OCI-LY3 (cell line): ENCODE measurements at regions not wholly inside any gene's neighbourhood (a gene's known extent, or its start where the extent isn't known, plus 50 kb on each side); places are given as distances from the start of the nearest gene placed in this dataset.

Experiments
- H2AFZ ChIP-seq: fragments of 200-600, 300-600 bp; shearing (Covaris generic); 2 replicates; pipeline ENCODE4 v1.6.0; 2014; ENCODE audit warnings: antibody characterized with exemption, low read depth, low read length
- H3K27ac ChIP-seq: fragments of 200-600, 300-600 bp; sonication (generic); 2 replicates; pipeline ENCODE4 v1.5.1; 2014; ENCODE audit warnings: mild to moderate bottlenecking, low read length, moderate library complexity, mixed read lengths
- H3K27me3 ChIP-seq: fragments of 200-600, 300-600 bp; sonication (generic); 2 replicates; pipeline ENCODE4 v1.6.1; 2014; ENCODE audit warnings: low read depth, low read length, mixed read lengths
- H3K36me3 ChIP-seq: fragments of 200-600, 300-600 bp; sonication (generic); replicated peaks from 2 replicates; pipeline ENCODE3; 2014; ENCODE audit warnings: low read depth, low read length, mixed read lengths
- H3K4me1 ChIP-seq: fragments of 300-600, 200-600 bp; sonication (generic); 2 replicates; pipeline ENCODE4 v1.6.1; 2014; ENCODE audit warnings: low read length, mixed read lengths
- H3K4me2 ChIP-seq: fragments of 200-600, 300-600 bp; sonication (generic); 2 replicates; pipeline ENCODE4 v1.6.1; 2014; ENCODE audit warnings: low read length, mixed read lengths
- H3K4me3 ChIP-seq: fragments of 300-600, 200-600 bp; sonication (generic); 2 replicates; pipeline ENCODE4 v1.5.1; 2014; ENCODE audit warnings: antibody characterized with exemption, mild to moderate bottlenecking, low read length, moderate library complexity
- H3K79me2 ChIP-seq: fragments of 300-600, 200-600 bp; shearing (Covaris generic); 2 replicates; pipeline ENCODE4 v1.6.1; 2014; ENCODE audit warnings: mild to moderate bottlenecking, low read length, mixed read lengths
- H3K9ac ChIP-seq: fragments of 300-600, 200-600 bp; shearing (Covaris generic); 2 replicates; pipeline ENCODE4 v1.6.0; 2014; ENCODE audit warnings: mild to moderate bottlenecking, low read length, moderate library complexity
- H3K9me3 ChIP-seq: fragments of 200-600, 300-600 bp; shearing (Covaris generic); 2 replicates; pipeline ENCODE4 v1.6.1; 2014; ENCODE audit warnings: low read length, mixed read lengths; ENCODE audit not compliant: insufficient read depth
- H4K20me1 ChIP-seq: fragments of 200-600, 300-600 bp; sonication (generic); 2 replicates; pipeline ENCODE4 v1.6.1; 2016; ENCODE audit warnings: low read length, mixed read lengths; ENCODE audit not compliant: insufficient read depth
- EZH2phosphoT487 ChIP-seq: fragments of 200-600 bp; shearing (Covaris generic); IDR thresholded peaks from 2 replicates; pipeline ENCODE4 v1.6.1; 2018; ENCODE audit warnings: antibody characterized with exemption, mixed run types, low read depth
- TF ChIP-seq, protein P1 (sequence below): fragments of 200-600, 300-600 bp; sonication (generic); IDR thresholded peaks from 2 replicates; pipeline ENCODE4 v1.5.1; 2014; ENCODE audit warnings: antibody characterized with exemption, low read length, low read depth

DNA sequence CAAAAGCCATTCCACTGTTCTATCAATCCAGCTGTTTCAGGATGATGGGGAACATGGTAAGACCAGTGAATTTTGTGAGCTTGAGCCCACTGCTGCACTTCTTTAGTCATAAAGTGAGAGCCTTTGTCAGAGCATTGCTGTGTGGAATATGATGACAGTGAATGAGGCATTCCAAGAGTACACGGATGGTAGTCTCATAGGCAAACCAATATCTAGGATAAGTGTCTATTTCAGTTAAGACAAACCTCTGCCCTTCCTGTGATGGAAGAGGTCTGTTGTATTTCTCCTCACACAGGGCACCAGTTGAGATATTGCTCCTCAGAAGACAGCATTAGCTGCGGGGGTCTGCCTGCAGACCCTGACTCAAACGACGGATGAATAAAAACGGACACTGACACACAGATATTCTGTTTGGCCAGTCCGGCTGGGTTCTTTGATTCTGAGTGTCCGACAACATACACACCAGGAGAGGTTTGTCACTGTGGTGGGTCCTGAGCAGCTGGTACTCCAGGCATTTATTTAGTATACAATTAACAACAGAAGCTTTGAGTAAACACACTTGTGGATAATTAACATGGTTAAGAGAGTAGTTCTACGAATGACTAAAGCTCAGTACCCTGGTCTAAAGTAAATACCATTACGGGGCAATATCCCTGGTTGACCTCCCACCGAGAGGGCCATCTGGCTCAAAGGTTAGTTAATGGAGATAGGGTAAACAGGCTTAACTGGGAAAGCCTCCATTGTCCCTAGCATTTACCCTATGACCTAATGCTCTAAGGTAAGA is 121.7 kb downstream of the ZNF280B start:
- no peak overlapping the region for H3K4me2 ChIP-seq
- H4K20me1 ChIP-seq = no peaks in the 10 kb centered on the region
- H3K9ac ChIP-seq = no peak overlapping the region
- no peak for TF ChIP-seq EZH2phosphoT487
- TF ChIP-seq, protein P1, sequence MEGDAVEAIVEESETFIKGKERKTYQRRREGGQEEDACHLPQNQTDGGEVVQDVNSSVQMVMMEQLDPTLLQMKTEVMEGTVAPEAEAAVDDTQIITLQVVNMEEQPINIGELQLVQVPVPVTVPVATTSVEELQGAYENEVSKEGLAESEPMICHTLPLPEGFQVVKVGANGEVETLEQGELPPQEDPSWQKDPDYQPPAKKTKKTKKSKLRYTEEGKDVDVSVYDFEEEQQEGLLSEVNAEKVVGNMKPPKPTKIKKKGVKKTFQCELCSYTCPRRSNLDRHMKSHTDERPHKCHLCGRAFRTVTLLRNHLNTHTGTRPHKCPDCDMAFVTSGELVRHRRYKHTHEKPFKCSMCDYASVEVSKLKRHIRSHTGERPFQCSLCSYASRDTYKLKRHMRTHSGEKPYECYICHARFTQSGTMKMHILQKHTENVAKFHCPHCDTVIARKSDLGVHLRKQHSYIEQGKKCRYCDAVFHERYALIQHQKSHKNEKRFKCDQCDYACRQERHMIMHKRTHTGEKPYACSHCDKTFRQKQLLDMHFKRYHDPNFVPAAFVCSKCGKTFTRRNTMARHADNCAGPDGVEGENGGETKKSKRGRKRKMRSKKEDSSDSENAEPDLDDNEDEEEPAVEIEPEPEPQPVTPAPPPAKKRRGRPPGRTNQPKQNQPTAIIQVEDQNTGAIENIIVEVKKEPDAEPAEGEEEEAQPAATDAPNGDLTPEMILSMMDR = no peak
- no peaks in the 10 kb centered on the region for H3K79me2 ChIP-seq
- no peaks in the 10 kb centered on the region for H3K36me3 ChIP-seq
- H2AFZ ChIP-seq = no peak overlapping the region
- no peak overlapping the region for H3K4me3 ChIP-seq
- no peaks in the 10 kb centered on the region for H3K4me1 ChIP-seq
- H3K27ac ChIP-seq = no peak overlapping the region
- H3K27me3 ChIP-seq = peaks cover 16% of the 10 kb centered on the region; the same call in 1 of the 2 replicates
- no peaks in the 10 kb centered on the region for H3K9me3 ChIP-seq

DNA sequence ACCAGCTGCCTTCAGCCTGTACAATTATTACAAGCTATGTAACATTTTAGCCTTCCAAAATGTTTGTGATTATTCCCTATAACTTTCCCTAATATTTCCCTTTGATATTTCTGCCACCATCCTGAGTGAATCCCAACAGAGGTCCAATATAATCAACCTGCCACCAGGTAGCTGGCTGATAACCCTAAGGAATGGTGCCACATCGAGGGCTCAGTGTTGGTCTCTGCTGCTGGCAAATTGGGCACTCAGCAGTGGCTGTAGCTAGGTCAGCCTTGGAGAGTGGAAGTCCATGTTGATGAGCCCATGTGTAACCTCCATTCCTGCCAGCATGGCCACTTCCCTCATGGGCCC is 121.2 kb downstream of the ZNF280B start:
- no peak overlapping the region for H3K27ac ChIP-seq
- no peaks in the 10 kb centered on the region for H4K20me1 ChIP-seq
- H2AFZ ChIP-seq = no peak overlapping the region
- TF ChIP-seq, protein P1 = no peak
- no peak for TF ChIP-seq EZH2phosphoT487
- peaks cover 16% of the 10 kb centered on the region; the same call in 1 of the 2 replicates for H3K27me3 ChIP-seq
- H3K9ac ChIP-seq = no peak overlapping the region
- no peaks in the 10 kb centered on the region for H3K36me3 ChIP-seq
- no peaks in the 10 kb centered on the region for H3K4me1 ChIP-seq
- H3K4me2 ChIP-seq = no peak overlapping the region
- no peak overlapping the region for H3K4me3 ChIP-seq
- H3K9me3 ChIP-seq = no peaks in the 10 kb centered on the region
- H3K79me2 ChIP-seq = no peaks in the 10 kb centered on the region

DNA sequence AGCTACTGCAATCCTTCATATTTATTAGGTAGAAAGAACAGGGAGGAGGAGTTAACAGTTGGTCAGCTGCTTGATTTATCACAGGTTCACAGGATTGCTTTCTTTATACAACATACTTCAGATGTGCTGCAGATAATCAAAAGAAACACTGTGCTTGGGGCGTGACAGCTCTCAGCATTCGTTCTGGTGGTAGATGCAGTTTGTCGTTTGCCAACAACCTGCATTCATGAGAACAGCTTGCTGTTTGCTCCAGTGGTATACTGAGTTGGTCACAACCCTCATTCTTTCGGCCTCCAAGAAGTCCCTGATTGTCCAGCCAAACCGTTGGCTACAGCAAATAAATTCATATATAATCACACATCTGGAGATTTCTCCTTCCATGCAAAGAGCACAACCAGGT is 120.5 kb downstream of the ZNF280B start:
- no peak overlapping the region for H3K4me2 ChIP-seq
- H4K20me1 ChIP-seq = no peaks in the 10 kb centered on the region
- TF ChIP-seq EZH2phosphoT487 = no peak
- TF ChIP-seq, protein P1 = no peak
- no peaks in the 10 kb centered on the region for H3K79me2 ChIP-seq
- H3K27ac ChIP-seq = no peak overlapping the region
- no peaks in the 10 kb centered on the region for H3K4me1 ChIP-seq
- H3K36me3 ChIP-seq = no peaks in the 10 kb centered on the region
- H3K9ac ChIP-seq = no peak overlapping the region
- no peak overlapping the region for H2AFZ ChIP-seq
- no peaks in the 10 kb centered on the region for H3K9me3 ChIP-seq
- peaks cover 16% of the 10 kb centered on the region; the same call in 1 of the 2 replicates for H3K27me3 ChIP-seq
- H3K4me3 ChIP-seq = no peak overlapping the region

DNA sequence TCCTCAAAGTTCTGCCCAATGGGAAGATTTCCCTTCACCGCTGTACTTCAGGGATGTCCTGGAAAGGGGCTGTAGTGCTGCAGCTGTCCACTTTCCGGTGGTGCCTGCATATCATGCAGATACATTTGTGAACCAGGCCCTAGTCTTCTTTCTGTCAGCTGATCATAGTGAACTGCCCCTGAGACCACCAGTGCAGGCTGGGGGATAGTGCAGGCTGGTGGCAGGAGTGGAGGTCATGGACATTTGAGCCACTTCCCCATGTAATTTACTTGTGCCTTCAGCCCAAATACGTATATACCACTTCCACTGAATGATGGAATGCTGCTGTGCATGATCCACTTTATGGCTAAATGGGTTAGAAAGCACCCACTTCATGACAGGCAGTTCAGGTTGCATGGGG is 120.0 kb downstream of the ZNF280B start:
- Histone ChIP-seq H3K9me3 (no peaks in the 10 kb centered on the region), H3K27ac (no peak overlapping the region), H3K9ac (no peak overlapping the region), H3K4me2 (no peak overlapping the region), H3K4me3 (no peak overlapping the region), H2AFZ (no peak overlapping the region), H3K79me2 (no peaks in the 10 kb centered on the region), H3K27me3 (peaks cover 15% of the 10 kb centered on the region; the same call in 1 of the 2 replicates), H4K20me1 (no peaks in the 10 kb centered on the region), H3K4me1 (no peaks in the 10 kb centered on the region), H3K36me3 (no peaks in the 10 kb centered on the region)
- no peak for TF ChIP-seq EZH2phosphoT487
- TF ChIP-seq, protein P1 = no peak
